HepG2 (cell line): ENCODE measurements at regions not wholly inside any gene's neighbourhood (a gene's known extent, or its start where the extent isn't known, plus 50 kb on each side); places are given as distances from the start of the nearest gene placed in this dataset.

ENCODE experiments used
- ATAC-seq: fragments of 200-7000 bp; cut with Tn5 transposase; 3 replicates; pipeline ENCODE4 v1.9.1; 2020; ENCODE audit warnings: mild to moderate bottlenecking, moderate library complexity
- BruUV-seq: library from RNA; stranded (reverse); fragments of 400-500 nt; replicated peaks from 2 replicates; lab custom pipeline; 2021; lab: Mats Ljungman, UMichigan
- CTCF ChIA-PET: fragments of 300-600 bp; formaldehyde crosslinking; extraction: SDS; loops from one replicate; lab custom pipeline; 2021; ENCODE audit warnings: low total read pairs, inconsistent platforms, low intra/inter-chr PET ratio; lab: Yijun Ruan, JAX
- POLR2A ChIA-PET: fragments of 350-600 bp; sonication (Branson Sonifier 250); formaldehyde crosslinking; loops from one replicate; lab custom pipeline; 2020; ENCODE audit warnings: antibody characterized with exemption, inconsistent platforms; lab: Yijun Ruan, JAX
- DNase-seq: peaks from one replicate; pipeline ENCODE4 v3.0.0-alpha.2; 2015; ENCODE audit warnings: low spot score
- FAIRE-seq: peaks from 3 replicates; lab custom pipeline; 2011; peaks lifted over from hg19 to GRCh38; lab: Jason Lieb, UNC
- H2AFZ ChIP-seq: one replicate; pipeline ENCODE4 v1.6.1; 2011; ENCODE audit warnings: low read length, inconsistent platforms
- H3K27ac ChIP-seq: fragments of 300-600 bp; 3 replicates; pipeline ENCODE4 v1.8.0; 2011; ENCODE audit warnings: mixed run types, mild to moderate bottlenecking, mixed read lengths, low read length, inconsistent platforms; ENCODE audit not compliant: insufficient read depth; ENCODE audit errors: extremely low read length
- H3K27me3 ChIP-seq, 2 experiments: fragments of 200-600 bp in 1 of 2; 2 replicates in 1 of 2; 3 replicates in 1 of 2; pipeline versions ENCODE4 v1.6.0 to v1.8.0; 2011; ENCODE audit warnings: low read length in 2 of 2, mild to moderate bottlenecking in 2 of 2, moderate library complexity in 2 of 2, inconsistent platforms in 1 of 2; ENCODE audit not compliant: insufficient read depth in 2 of 2, control insufficient read depth in 1 of 2
- H3K36me3 ChIP-seq, 2 experiments: fragments of 200-600 bp in 1 of 2; replicated peaks in 1 of 2; 2 replicates in 1 of 2; 3 replicates in 1 of 2; pipeline versions ENCODE4 v1.5.1 to v1.8.0; 2011; ENCODE audit warnings: low read length in 2 of 2, inconsistent platforms in 1 of 2; ENCODE audit not compliant: insufficient read depth in 2 of 2, control insufficient read depth in 1 of 2
- H3K4me1 ChIP-seq: 2 replicates; pipeline ENCODE4 v1.5.1; 2012; ENCODE audit warnings: low read length, inconsistent platforms; ENCODE audit not compliant: insufficient read depth
- H3K4me2 ChIP-seq: 2 replicates; pipeline ENCODE4 v1.6.0; 2011; ENCODE audit warnings: low read depth, low read length, inconsistent platforms
- H3K4me3 ChIP-seq, 3 experiments: fragments of 200-600 bp in 1 of 3; sonication (generic), shearing (Covaris generic) in 1 of 3; replicated peaks in 1 of 3; 2 replicates each; pipeline ENCODE4 v1.5.1; 2011 to 2016; ENCODE audit warnings: low read length in 3 of 3, inconsistent platforms in 2 of 3, low read depth in 2 of 3, mild to moderate bottlenecking in 2 of 3, control low read depth in 1 of 3, mixed read lengths in 1 of 3; ENCODE audit not compliant: insufficient read depth in 1 of 3
- H3K79me2 ChIP-seq: one replicate; pipeline ENCODE4 v1.6.1; 2011; ENCODE audit warnings: low read length, inconsistent platforms; ENCODE audit not compliant: insufficient read depth
- H3K9ac ChIP-seq: 2 replicates; pipeline ENCODE4 v1.6.0; 2011; ENCODE audit warnings: mild to moderate bottlenecking, low read depth, low read length, inconsistent platforms; ENCODE audit not compliant: insufficient read depth
- H3K9me3 ChIP-seq: 2 replicates; pipeline ENCODE4 v1.5.1; 2012; ENCODE audit warnings: mild to moderate bottlenecking, low read length
- H4K20me1 ChIP-seq: 2 replicates; pipeline ENCODE4 v1.6.0; 2011; ENCODE audit warnings: inconsistent platforms, mild to moderate bottlenecking, low read length, moderate library complexity; ENCODE audit not compliant: insufficient read depth
- AGO1 ChIP-seq: fragments of 200-400 bp; formaldehyde crosslinking; IDR thresholded peaks from 2 replicates; pipeline ENCODE4 v1.6.1; 2017; ENCODE audit warnings: mild to moderate bottlenecking, low read depth, low read length, moderate library complexity; ENCODE audit not compliant: poor library complexity, severe bottlenecking
- ATF5 ChIP-seq: sonication (generic); formaldehyde crosslinking; IDR thresholded peaks from 2 replicates; pipeline ENCODE4 v1.4.0; 2020; ENCODE audit warnings: mild to moderate bottlenecking, low read depth, missing genetic modification reagents
- ATF7-NPFF ChIP-seq: sonication (generic); formaldehyde crosslinking; IDR thresholded peaks from 2 replicates; pipeline ENCODE4 v1.8.1; 2023; ENCODE audit warnings: mild to moderate bottlenecking, low read depth, missing genetic modification reagents, moderate library complexity
- BCL6 ChIP-seq: IDR thresholded peaks from 2 replicates; pipeline ENCODE4 v1.6.1; 2016; ENCODE audit warnings: missing genetic modification reagents, missing compliant biosample characterization
- FOXA1 ChIP-seq, 2 experiments: fragments of 450-650 bp in 1 of 2; sonication (generic) in 1 of 2; formaldehyde crosslinking in 1 of 2; IDR thresholded peaks; 2 replicates each; pipeline versions ENCODE4 v1.4.0 to v1.6.1; 2016 to 2020; ENCODE audit warnings: missing genetic modification reagents in 1 of 2
- HMGXB4 ChIP-seq, 2 experiments: sonication (generic) in 1 of 2; formaldehyde crosslinking in 1 of 2; IDR thresholded peaks; 2 replicates each; pipeline versions ENCODE4 v1.4.0 to v1.6.1; 2018 to 2020; ENCODE audit warnings: missing genetic modification reagents in 2 of 2, borderline replicate concordance in 1 of 2, low read depth in 1 of 2, mild to moderate bottlenecking in 1 of 2, missing biosample characterization in 1 of 2
- HOXA3 ChIP-seq: sonication (generic); formaldehyde crosslinking; IDR thresholded peaks from 2 replicates; pipeline ENCODE4 v1.5.0; 2020; ENCODE audit warnings: missing genetic modification reagents
- MAFF ChIP-seq: IDR thresholded peaks from 2 replicates; pipeline ENCODE4 v1.6.1; 2011; ENCODE audit warnings: low read depth, low read length, improper control_type of control experiment
- MIER3 ChIP-seq: IDR thresholded peaks from 2 replicates; pipeline ENCODE4 v1.6.1; 2016; ENCODE audit warnings: missing compliant biosample characterization, borderline replicate concordance
- NFE2 ChIP-seq: sonication (generic); formaldehyde crosslinking; IDR thresholded peaks from 2 replicates; pipeline ENCODE4 v1.4.0; 2020; ENCODE audit warnings: missing genetic modification reagents
- RXRA ChIP-seq: sonication (generic); formaldehyde crosslinking; IDR thresholded peaks from 2 replicates; pipeline ENCODE4 v1.5.1; 2020; ENCODE audit warnings: missing genetic modification reagents
- SIN3B ChIP-seq: fragments of 150-350 bp; IDR thresholded peaks from 2 replicates; pipeline ENCODE4 v1.6.1; 2014; ENCODE audit warnings: low read length
- ZFP90 ChIP-seq: sonication (generic); formaldehyde crosslinking; IDR thresholded peaks from 2 replicates; pipeline ENCODE4 v1.8.0; 2022; ENCODE audit warnings: missing genetic modification reagents, mild to moderate bottlenecking, inconsistent platforms, borderline replicate concordance
- ZNF205 ChIP-seq: IDR thresholded peaks from 2 replicates; pipeline ENCODE4 v1.6.1; 2018; ENCODE audit warnings: missing biosample characterization, missing genetic modification reagents
- ZNF749 ChIP-seq: sonication (generic); formaldehyde crosslinking; IDR thresholded peaks from 2 replicates; pipeline ENCODE4 v1.8.0; 2022; ENCODE audit warnings: mild to moderate bottlenecking, missing genetic modification reagents, moderate library complexity, borderline replicate concordance
- ZXDC ChIP-seq: sonication (generic); formaldehyde crosslinking; IDR thresholded peaks from 2 replicates; pipeline ENCODE4 v1.5.0; 2020; ENCODE audit warnings: mild to moderate bottlenecking, missing genetic modification reagents
- WGBS: methylation state at CpG from one replicate; pipeline ENCODE4 v1.1.6; 2017; ENCODE audit warnings: low lambda C conversion rate; 5-methylcytosine and 5-hydroxymethylcytosine counted together
- in situ Hi-C: cut with HindIII; loops from 2 replicates; pipeline ENCODE4 v1.10.0; 2017; ENCODE audit warnings: low pct_unique_long_range_greater_than_20kb; ENCODE audit not compliant: extremely low pct_ligation_motif_present
- intact Hi-C: fragments of 100-400 bp; cut with micrococcal nuclease; formaldehyde crosslinking; loops from one replicate; pipeline ENCODE4 v1.10.0; 2022; ENCODE audit not compliant: unreplicated experiment

- Histone ChIP-seq H3K4me3 (no peak overlapping the region), H3K36me3 (no peaks in the 10 kb centered on the region), H2AFZ (no peak overlapping the region), H3K9me3 (no peaks in the 10 kb centered on the region), H3K4me1 (no peaks in the 10 kb centered on the region), H3K9ac (no peak overlapping the region), H3K27ac (no peak overlapping the region), H4K20me1 (no peaks in the 10 kb centered on the region), H3K27me3 (peaks cover 0 to 4% of the 10 kb centered on the region in 2 experiments; a peak in 1 of 5 replicates), H3K79me2 (no peaks in the 10 kb centered on the region), H3K4me2 (no peak overlapping the region)
- in situ Hi-C loops (no loop called here), intact Hi-C loops (no loop called here)
- 19% methylated on average over 4 of the region's 4 CpGs for WGBS
- FAIRE-seq (no peak), ATAC-seq (no peak), DNase-seq (no peak)
- TF ChIP-seq HOXA3 (CRISPR knock-in tag) (no peak), AGO1 (no peak), RXRA (no peak), MAFF (no peak), ZXDC (no peak), NFE2 (CRISPR knock-in tag) (no peak), MIER3 (CRISPR knock-in tag) (no peak), ATF7-NPFF (CRISPR knock-in tag) (no peak), ZNF205 (CRISPR knock-in tag) (no peak), SIN3B (no peak), HMGXB4 (CRISPR knock-in tag; IDR thresholded peaks at IDR 0.05; ENCODE audit: borderline replicate concordance in 1 of 2, low read depth in 1 of 2) (no peak), FOXA1 (IDR thresholded peaks at IDR 0.05) (no peak), FOXA1 (CRISPR knock-in tag; IDR thresholded peaks at IDR 0.05) (no peak), ZNF749 (CRISPR knock-in tag) (no peak), BCL6 (CRISPR knock-in tag) (no peak), ATF5 (CRISPR knock-in tag) (no peak), ZFP90 (CRISPR knock-in tag) (no peak)
- BruUV-seq = no TSS peak
- CTCF ChIA-PET = no interaction called here
- POLR2A ChIA-PET = no interaction called here
These were observed 144.7 kb upstream of the CPSF6 start for GRCh38 chr12:69094606-69095216.
